Fibroblast of gingiva (primary cell): ENCODE measurements at regions not wholly inside any gene's neighbourhood (a gene's known extent, or its start where the extent isn't known, plus 50 kb on each side); places are given as distances from the start of the nearest gene placed in this dataset.

ENCODE experiments used
- DNase-seq: peaks from one replicate; pipeline ENCODE4 v3.0.0-alpha.2; 2011; ENCODE audit warnings: low read depth

DNA sequence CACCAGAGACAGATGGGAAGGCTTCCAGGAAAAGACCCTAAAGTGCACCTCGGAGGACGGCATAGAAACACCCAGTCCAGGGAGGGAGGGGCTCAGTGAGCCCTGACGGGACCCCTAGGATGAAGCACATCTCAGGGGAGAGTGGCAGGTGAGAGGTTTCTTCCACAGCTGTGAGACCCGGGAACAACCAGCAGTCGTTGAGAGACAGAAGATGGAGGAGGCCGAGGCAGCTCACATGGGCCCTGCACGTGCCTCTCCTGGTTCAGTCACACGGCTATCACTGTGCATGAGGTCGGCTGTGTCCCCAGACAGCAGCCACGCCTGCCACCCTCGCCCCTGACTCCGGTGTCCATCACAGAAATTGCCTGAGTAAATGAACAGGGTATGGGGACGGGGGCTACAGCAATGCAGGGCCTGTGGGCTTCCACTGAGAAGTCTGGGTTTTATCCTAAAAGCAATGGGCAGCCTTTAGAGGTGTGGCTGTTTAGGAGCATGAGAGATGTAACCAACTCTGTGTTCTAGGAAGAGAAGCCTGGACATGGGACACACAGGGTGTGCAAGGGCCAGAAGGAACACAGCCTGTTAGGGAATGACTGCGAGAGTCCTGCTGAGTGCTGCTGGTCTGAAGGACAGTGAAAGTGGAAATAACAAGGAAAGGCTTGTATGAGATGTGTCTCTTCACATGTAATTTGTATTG lies 102.0 kb downstream of the TMEM18 start:
- no peak for DNase-seq

DNA sequence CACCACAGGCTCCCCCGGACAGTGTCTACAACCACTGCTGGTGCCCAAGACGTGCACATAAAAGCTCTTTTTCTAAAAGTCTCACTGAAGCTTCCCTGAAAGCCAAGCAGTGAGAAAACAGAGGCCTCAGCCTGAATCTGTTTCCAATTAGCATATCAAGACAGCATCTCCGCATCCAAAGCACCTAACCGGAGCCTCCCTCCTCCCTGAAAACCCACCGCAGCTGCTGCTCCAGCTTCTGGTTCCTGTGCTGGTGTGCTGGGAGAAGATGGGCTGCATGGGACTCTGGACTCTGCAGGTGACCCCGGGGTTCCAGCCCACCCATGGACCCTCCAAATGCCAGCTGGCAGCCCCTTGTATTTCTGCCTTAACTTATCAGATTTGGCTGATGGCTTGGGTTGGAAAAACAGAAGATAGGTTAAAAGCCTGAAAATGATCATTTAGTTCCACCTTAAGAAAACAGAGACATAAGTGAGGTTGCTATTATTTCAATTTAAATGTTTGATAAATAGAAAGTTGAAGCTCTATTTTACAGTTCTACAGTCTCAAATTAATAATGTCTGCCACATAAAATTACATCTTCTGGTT lies 103.3 kb downstream of the TMEM18 start:
- DNase-seq, result no peak

DNA sequence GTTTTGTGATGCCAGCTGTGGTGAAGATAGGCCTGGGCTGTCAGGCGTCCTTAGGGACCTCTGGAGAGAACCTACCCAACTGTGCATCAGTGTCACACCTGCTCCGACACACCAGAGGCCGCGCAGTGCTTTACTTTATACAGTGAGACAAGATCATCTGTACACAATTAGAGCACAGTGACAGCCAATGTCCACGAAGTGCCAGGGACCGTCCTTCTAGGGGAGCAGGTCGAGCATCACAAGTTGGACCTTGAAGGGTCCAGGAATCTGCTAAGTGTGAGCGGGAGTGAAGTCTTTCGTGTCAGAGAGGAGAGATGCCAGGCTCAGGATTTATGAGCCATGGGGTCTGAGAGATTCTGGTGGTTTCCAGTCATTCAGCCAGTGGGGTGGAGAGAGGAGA lies 104.2 kb downstream of the TMEM18 start:
- no peak for DNase-seq

DNA sequence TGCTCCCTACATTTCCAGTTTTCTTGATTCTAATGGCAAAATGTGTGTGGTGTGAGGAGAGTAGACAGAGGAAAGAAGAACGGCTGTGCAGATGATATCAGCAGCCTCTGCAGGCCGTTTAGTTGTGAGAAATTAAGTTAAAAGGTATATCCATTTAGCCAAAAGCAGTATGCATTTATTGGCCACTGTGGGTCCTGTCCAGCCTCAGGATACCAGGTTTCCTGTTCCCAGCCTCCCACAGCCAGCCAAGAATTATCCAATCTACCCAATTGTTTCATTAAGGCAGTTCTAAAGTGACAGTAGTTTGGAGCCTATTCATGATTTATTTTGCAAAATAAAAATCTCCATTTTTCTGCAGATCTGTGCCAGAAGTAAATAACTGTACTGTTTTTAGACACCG lies 107.5 kb downstream of the TMEM18 start:
- no peak for DNase-seq

DNA sequence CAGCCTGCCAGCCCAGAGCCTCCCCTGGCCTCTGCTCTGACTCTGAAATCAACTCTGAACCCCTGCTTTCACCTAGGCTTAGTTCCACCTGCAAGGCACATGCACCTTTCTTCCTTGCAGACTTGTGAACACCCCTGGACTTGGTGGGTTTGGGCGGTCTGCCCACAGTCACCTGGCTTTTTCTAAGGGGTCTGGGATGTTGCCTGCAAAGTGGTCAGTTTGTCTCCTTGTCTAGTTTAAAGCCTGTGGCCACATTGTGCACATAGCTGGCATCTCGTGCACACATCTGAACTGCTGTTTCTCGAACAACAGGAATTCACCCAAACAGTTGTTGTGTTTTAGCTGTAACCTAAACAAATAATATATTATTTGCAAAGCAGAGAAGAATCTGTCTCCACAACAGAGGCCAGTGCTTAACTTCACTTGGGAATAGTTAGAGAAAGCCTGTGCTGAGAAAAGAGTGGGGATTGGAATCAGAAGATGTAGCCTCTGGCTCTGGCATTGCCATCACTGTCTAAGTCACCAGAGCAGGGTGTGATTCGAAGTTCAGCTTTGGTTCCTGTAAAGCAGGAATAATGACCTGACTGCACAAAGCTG lies 108.5 kb downstream of the TMEM18 start:
- no peak for DNase-seq

DNA sequence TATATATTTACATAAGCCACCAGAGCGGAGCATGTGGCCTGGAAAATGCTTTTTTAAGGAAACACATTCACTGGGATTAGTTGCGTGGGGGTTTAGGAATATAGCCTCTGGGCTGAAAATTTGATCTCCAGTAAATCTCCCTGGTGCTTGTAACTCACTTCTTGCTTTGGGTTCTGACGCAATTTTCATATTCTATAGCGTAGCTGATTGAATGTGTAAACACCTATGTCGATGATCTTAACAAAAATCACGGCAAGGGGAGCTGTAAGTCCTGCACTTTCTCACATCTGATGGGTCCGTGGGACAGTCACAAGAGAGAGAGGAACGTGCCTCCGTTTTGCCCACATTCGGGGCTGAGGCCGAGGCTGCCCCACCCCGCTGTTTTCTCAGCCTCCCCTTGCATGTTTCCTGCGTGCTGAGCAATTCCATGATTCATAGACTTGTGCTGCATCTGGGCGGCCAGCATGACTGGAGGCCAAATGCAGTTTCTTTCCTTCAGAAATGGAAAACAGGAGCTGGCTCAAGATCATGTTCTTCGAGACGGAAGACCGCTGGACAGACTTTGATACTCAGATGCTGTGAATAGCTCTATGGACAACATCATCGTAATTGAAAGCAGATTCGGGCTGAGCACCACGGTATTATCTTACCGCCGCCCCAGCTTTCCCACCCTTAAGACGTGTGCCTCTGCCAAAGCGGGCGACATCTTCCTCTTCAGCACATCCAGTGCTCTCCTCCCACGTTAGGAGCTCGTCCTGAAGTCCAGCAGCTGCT lies 109.2 kb downstream of the TMEM18 start:
- DNase-seq, result peak; percentile 84

DNA sequence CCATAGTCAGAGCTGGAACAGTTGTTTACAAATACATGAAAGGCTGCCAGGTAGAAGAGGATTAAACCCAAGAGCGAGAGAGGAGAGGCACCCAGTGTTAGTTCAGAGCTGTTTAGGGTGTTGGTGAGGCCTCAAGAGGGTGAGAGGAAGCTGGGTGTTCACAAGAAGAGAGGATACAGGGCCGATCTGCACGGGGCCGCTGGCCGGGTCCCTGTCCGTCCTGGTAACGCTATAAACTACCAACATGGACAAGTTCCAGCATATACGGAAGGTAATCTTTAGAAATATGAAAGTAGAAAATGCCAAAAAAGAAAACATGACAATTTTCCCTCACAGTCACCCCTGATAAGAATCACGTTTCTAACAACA lies 109.7 kb downstream of the TMEM18 start:
- no peak for DNase-seq

DNA sequence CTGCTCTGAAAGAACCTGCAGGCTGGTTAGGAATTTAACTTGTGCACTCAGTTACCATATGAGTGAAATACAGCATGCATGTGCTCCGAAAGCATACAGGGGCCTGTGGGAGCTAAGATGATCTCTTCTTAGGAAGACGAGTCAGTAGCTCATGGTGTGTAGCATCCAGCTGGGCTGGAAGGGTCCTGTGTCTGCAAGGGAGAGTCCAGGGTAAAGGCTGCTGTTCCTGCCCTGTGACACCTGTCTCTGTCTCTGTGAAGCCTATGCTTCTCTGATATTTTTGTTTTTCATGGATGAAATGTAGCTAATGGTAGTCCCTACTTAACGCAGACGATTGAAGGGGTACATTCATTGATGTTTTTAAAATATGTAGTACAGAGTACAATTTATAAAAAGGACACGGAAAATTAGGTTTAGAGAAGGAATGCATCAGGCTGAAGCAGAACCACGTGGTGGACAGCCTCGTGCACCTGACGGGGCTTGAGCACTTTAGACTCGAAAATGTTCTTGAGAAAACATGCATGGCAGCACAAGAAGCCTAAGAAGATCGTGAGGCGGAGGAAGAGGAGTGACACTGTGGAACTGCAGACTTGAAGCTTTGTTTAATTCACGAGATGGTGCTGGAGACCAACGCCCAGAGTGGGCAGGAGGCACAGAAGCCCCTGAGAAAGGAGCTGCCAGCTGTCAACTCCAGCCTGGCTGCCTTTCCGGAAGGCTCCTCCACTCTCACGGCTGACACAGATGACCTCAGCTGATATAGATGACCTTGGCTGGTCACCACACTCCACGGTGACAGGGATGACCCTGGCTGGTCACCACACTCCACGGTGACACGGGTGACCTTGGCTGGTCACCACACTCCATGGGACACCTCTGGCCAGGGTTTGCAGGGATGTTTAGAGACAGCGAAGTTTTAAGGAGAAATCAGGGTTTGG lies 110.6 kb downstream of the TMEM18 start:
- DNase-seq, result no peak

DNA sequence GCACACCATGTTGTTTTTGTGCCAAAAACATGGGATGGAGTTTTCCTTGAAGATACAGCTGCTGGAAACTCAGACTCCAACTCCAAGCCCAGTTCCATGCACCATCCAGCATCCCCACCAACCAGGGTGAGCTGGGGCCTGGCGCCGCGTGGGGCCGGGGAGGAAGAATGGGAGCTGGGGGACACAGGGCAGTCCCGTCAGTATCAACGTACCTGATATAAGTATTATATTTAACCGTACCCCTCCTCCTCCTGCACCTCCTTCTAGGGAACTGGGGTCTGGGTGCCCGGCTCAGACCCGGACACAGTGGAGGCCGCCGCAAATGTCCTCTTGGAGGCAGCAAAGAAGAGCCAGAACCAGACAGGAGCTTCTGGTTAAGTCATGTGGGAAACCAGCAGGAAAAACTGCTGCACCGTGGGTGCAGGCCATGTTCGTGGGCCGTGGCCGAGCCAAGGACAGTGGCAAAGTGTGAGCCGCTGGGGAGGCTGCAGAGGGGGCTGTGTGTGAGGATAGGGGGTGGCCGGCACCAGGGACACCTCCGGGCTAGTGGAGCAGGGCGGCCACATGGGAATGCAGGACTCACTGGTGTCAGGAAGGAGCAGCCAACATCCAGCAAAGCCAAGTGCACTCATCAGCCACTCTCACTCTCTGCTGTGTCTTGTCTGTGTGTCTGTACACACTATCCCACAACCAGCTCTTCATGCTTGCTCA lies 112.6 kb downstream of the TMEM18 start:
- DNase-seq, result no peak

DNA sequence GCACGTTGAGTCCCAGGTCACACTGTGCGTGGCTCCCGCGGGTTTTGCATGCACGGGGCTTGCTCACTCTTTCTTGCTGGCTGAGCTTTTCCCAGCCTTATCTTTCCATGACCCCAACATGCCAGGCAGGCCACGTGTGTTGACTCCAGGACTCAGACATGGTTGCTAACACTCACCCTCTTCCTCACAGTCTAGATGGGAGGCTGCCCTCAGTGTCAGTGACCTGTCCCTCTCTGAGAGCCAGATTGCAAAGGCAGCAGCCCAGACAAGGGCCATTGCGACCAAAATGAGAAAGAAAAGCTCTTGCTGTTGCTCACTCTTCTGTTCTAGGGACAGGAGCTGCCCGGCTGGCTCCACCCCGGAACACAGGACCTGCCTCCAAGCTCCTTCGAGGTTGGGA lies 113.7 kb downstream of the TMEM18 start:
- no peak for DNase-seq

DNA sequence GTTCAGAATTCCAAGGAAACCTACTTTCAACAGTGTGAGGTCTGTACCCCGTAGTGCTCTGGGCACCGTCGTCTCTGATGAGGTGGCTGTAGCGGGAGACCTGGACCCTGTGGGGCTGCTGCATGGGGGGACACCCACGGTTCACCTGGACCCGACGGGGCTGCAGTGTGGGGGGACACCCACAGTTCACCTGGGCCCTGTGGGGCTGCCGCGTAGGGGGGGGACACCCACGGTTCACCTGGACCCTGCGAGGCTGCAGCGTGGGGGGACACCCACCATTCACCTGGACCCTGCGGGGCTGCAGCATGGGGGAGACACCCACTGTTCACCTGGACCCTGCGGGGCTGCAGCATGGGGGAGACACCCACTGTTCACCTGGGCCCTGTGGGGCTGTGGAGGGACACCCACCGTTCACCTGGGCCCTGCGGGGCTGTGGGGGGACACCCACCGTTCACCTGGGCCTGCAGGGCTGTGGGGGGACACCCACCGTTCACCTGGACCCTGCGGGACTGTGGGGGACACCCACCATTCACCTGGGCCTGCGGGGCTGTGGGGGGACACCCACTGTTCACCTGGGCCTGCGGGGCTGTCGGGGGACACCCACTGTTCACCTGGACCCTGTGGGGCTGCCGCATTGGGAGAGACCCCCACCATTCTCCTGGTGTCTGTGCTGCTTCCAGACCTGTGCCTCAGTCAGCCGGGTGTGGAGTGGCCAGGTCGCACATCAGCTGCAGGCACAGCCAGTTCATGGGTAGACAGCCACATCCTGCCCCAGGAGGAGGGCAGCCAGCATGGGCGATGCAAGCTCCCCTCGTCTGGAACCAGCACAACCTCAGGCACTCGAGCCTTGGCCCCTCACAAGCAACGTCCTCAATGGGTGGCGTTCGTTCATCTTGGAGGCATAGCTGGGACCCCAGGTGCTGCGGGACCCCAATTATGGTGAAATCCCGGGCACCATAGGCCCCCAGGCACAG lies 114.5 kb downstream of the TMEM18 start:
- DNase-seq, result no peak

DNA sequence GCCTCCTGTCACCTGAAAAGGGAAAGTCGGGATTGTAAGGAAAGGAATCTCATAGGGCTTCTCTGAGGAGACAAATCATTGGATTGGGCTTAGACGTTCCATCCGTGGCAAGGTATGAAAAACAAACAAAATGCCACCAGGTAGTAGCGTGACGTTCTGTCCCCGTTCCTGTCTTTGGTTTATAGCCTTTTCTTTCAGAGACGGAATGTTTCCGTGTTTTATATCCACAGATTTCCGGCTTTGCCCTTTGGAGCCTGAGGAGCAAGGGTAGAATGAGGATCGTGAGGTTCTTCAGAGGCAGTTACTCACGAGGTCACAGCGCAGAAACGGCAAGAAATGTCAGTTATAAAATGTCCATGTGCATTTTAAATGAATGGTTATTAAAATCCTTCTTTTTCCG lies 118.3 kb downstream of the TMEM18 start:
- DNase-seq, result no peak

DNA sequence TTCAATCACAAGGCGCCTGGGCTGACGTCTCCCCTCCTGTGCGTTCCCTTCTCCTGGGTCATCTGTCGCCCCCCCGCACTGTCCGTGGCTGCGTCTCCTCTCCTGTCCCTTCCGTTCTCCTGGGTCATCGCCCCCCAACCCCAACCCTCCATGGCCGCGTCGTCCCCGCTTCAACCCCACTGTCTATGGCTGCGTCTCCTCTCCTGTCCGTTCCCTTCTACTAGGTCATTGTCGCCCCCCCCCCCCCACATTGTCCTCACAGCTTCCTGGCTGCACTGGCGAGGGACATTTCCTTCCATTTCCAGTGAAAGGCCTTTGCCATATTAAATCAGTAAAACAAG lies 118.9 kb downstream of the TMEM18 start:
- no peak for DNase-seq

DNA sequence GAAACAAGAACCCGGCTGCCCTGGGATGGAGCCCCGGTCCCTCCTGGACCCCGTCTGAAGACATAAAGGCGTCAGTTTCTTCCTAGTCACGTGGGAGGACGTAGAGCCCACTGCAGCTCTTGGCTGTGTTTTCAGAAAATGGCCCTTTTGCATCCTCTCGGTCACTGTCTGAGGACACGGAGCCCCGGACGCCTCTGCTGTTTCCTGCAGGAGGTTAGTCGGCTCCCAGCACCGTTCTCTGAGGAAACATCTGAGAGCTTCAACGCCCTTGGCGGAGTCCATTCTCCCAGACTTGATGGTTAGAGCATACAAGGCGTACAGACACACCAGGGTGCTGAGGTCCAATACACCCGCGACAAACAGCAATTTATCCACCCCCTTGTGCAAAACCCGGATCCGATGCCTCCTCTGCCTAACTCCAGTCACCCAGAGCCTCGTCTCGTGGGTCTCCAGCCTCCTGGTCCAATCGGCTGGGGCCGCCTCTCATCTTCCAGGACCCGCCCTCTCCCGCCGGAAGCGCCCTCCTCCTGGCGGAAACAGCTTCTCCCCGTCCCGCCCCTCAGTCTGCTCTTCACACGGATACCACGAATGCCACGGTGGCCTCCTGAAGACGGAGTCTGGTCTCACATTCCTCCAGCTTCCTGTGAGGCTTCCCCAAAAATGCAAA lies 119.4 kb downstream of the TMEM18 start:
- no peak for DNase-seq

DNA sequence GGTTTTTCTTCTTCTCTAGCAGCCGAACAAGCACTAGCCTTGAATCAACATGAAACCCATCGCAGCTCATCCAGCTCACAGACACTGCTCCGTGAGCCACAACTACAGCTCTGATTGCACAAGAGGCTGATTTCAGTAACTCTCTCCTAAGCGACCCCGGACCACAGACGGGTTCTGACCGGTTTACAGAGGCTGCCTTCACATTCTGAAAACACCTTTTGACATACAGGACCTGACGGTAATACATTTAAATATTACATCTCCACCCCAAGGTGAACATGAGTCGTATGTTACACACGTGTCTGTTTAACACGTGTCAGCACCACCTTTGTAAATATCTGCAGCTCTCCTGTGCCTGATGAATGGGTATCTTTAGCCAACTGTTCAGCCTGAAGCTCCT lies 120.7 kb downstream of the TMEM18 start:
- DNase-seq, result no peak

DNA sequence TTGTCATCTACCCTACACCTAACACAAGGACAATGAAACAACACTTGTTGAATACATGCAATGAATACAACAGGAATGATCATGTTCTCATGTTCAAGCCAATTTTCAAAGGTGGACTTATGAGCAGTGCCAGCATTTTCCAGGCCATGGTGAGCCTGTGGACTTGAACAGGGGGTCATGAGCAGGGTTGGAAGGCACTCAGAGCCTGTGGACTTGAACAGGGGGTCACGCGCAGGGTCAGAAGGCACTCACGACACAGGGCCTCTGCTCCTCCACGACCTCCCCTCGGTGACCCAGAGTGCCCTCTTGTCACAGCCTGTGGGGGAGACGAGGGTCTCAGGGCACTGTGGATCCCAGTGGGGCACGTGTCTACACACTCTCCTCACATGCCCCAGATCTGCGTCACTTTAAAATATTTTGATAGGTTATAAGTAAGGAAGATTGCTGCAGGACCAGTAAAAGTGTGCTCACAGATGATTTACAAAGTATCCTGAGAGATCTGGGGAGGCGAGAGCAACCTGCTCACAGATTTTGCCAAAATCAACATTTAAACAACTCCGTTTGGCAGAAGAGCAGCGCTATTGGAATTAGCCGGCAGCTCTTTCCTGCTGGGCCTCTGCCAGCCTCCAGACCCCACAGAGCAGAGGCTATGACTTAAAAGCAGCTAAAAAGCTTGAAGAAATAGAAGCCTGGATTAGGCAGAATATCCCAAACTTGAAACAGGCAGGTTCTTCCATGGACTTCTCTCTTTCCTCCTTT lies 121.9 kb downstream of the TMEM18 start:
- no peak for DNase-seq

DNA sequence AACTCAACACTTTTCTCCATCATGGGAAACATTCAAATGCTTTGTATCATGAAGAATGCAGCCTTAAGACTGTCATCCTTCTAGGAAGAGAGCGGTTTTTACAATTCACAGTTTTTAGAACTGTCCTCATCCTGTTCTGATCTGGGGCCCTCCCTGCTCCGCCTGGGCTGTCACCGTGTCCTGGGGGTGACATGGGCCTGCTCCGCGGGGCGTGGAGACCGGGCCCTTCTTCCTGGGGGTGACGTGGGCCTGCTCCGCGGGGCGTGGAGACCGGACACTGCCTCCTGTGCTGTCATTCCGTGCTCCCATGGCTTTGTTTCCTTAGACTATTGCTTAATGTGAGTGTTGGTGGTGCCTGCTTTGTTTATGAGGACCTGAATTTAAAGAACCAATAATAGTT lies 122.8 kb downstream of the TMEM18 start:
- DNase-seq, result no peak

DNA sequence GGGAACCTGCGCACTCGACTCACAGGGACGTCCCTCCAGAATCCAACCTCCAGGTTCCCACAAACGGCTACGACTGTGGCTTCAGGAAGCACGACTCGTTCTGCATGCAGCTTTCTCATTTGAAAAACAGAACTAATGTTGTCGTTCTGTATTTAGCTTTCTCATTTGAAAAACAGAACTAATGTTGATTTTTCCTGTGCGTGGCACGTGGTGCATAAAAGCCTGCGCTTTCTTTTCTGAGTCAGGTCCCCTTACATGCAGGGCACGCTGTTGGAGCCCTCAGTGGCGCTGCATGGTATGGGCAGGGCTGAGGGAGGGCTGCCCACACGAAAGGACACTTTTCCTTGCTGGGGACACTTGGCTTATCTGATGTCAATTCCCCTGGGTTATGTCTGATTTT lies 124.3 kb downstream of the TMEM18 start:
- DNase-seq, result no peak

DNA sequence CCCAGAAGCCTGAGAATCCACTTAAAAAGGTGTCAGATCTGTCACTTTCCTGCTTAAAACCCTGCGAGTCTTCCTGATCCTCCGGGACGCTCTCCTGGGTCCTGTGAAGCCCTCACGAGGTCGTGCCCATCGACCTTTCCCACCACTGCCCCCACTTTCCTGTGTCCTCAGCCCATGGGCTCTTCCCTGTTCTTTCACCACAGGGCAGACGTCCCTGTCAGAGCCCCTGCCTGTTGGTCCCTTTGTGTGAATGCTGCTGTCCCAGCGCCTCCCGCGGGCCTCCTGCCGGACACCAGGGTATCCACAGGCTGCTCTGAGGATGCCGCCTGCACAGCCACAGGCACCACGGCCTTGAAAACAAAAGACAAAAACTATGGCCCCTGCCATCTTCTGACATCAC lies 125.6 kb downstream of the TMEM18 start:
- DNase-seq, result no peak
